ENCODE measurements at regions not wholly inside any gene's neighbourhood (a gene's known extent, or its start where the extent isn't known, plus 50 kb on each side); places are given as distances from the start of the nearest gene placed in this dataset.

DNA sequence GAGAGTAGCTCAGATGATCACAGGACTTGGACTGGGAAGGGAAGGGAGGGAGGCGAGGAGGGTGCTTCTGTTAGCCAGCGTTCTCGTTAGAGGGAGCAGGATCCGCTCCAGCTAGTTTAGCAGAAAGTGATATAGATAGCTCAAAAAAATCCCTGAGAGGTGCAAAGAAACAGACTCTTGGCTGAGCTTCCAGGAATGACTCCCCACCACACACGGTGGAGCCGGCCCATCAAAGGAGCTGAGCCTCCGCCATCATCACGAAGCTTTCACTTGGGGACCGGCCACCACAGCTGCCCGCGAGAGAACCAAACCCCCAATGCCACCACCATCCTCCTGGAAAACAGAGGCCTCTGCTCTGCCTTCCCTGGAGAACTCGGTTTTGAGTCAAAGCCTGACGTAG lies 124.6 kb upstream of the BCL2L14 start:
- no peak for FAIRE-seq

- FAIRE-seq: no peak
These were observed 123.5 kb upstream of the BCL2L14 start for GRCh38 chr12:11947213-11947612.

- no peak for FAIRE-seq
These were observed 120.9 kb upstream of the BCL2L14 start for GRCh38 chr12:11949738-11950411.

- no peak for FAIRE-seq
These were observed 119.5 kb upstream of the BCL2L14 start for GRCh38 chr12:11951209-11951608.

GRCh38 chr12:11953523-11953922 lies 117.2 kb upstream of the BCL2L14 start:
- no peak for FAIRE-seq

DNA sequence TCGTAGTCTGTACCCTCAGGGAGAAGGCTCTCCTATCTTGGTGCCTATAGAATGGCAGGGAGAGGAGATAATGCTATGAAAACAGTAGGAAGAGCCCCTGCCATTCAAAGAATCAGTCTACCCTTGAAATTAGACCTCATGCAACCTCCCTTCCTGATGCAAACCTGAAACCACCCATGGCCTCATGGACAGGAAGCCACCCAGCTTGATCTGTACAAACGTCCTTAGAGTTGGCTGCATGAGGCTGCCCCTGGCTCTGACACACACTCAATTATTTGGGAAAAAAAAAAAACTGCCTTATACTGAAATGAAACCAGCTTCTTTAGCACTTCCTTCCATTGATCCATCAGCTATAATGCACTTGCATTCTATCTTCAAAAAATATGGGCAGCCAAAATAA lies 116.6 kb upstream of the BCL2L14 start:
- FAIRE-seq: no peak

GRCh38 chr12:11958221-11959091 lies 112.3 kb upstream of the BCL2L14 start:
- no peak for FAIRE-seq

DNA sequence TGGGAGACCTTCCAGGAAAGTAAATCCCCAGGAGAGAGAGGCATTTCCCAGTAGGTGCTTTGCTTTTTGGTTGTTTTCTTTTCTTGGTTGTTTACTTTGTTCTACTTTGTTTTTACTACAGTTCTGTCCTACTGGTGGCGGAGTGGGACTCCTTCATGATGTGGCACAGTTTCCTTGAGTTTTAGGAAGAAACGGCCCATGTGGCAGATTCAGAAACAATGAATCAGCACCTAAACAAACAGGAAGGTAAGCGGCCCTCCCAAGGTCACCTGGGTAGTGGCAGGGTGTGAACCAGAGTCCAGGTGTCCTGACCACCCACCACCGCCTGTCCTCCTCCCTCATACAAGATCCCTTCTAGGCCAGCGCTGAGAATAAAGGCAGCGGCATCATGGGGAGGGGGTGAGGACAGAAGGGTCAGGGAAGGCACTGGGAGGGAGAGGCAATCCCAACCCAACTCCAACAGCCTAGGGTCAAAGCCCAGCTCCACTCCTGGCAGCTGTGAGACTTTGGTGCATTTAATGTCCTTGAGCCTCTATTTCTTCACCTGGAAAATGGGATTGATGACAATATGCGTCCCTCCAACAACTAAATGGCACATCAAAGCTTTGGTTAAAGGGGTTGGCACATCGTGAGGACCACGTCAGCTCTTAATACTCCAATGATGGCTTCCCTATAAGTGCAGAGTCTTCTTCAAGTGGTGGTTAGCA lies 111.5 kb upstream of the BCL2L14 start:
- no peak for FAIRE-seq

GRCh38 chr12:11960646-11961045 lies 110.1 kb upstream of the BCL2L14 start:
- FAIRE-seq: no peak

- no peak for FAIRE-seq
These were observed 109.1 kb upstream of the BCL2L14 start for GRCh38 chr12:11961686-11962085.

- FAIRE-seq: no peak
These were observed 107.9 kb upstream of the BCL2L14 start for GRCh38 chr12:11962860-11963259.

DNA sequence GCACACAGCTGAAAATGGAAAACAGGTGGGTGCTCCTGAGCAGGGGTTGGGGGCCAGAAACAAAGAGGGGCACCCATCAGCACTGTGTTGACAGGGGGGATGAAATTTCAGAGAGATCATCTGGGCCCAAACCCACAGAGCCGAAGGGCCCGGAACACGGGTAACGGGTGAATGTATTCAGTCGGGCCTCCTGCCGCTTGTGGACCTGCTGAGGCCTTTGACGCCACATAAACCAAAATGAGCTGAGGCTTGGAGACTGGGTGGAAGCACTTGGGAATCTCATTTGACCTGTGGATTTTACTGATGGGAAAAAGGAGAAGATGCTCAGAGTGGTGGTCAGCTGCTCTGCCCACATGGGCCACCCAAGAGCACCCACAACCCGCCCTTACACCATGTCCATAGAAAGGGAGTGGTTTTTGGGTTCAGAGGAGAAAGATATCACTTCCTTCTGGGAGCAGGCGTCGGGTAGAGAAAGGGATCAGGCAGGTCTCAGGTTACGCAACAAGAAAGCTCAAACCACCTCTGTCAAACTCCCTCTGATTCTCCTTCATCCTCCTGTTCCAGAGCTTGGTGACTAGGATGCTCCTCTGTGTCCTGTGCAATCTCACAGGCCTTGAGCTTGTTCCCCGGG lies 106.8 kb upstream of the BCL2L14 start:
- no peak for FAIRE-seq

DNA sequence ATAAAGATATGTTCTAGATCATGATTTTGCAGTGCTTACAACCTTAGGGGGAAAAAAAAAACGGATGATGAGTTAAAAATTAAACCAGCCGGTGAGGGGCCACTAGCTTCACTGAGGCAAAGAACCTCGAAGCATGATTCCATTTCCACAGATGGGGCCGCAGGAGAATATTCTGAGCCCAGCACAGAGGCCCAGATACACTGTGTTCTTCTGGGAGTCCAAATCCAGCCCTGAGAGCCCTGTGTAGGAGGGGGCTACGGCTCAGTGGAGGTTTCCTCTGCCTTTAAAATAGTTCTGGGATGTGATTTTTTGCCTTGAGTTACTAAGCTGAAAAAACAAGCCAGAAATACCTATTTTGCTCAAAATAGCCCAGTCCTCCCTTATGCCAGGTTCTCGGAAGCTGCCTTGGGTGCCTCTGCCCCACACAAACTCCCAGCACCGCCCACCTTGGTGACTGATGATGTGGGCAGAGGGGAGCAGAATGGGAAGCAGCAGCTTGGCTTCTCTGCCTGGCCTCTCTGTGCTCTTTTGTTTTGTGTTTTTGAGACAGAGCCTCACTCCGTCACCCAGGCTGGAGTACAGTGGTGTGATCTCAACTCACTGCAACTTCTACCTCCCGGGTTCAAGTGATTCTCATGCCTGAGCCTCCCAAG lies 105.4 kb upstream of the BCL2L14 start:
- FAIRE-seq: no peak

GRCh38 chr12:11967376-11968047 lies 103.2 kb upstream of the BCL2L14 start:
- no peak for FAIRE-seq

DNA sequence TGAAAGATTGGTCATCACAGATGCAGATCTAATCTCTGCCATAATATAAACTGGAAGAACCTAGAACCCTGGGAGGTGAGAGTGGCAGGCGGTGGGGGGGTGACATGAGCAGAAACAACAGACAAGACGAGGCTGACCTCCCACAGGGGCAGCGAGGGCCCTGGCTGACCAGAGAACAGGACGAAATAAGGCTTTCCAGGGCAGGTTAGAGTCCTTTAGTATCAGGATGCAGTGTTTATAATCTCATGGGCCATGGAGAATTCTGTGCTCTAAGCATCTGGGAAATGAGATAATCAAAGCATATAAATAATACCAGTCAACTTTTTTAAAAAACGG lies 102.7 kb upstream of the BCL2L14 start:
- FAIRE-seq: no peak

DNA sequence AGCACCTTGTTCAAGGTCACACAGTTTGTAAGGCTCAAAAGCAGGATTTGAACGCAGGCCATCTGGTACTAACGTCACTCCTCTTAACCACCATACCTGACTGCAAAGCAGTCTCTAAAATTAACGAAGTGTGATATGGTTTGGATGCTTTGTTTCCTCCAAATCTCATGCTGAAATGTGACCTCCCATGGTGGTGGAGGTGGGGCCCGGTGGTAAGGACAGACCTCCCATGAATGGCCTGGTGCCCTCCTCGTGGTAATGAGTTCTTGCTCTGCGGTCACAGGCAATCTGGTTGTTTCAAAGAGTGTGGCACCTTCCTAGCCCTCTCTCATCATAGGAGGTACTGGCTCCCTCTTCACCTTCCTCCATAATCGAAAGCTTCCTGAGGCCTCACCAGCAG lies 102.2 kb upstream of the BCL2L14 start:
- no peak for FAIRE-seq

- FAIRE-seq: no peak
These were observed 101.1 kb upstream of the BCL2L14 start for GRCh38 chr12:11969437-11970154.

- no peak for FAIRE-seq
These were observed 100.6 kb upstream of the BCL2L14 start for GRCh38 chr12:11970155-11970520.

GRCh38 chr12:11973396-11973795 lies 97.3 kb upstream of the BCL2L14 start:
- no peak for FAIRE-seq

DNA sequence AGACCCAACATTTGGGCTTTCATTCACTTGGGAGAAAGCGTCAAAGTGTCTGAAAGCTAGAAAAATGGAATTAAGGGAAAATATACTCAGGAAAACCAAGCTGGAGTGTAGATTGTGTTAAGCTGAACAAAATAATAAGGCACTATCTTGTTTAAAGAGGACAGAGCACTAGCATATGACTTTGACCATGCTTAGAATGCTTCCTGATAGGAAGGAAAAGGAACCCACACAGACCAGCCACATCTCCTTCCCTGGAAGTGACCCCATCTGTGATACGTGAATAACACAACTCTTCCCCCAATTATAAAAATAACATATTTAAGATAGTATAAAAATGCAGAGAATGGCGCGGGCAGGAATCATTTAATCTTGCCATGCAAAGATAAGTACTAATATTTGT lies 94.7 kb upstream of the BCL2L14 start:
- FAIRE-seq: no peak

DNA sequence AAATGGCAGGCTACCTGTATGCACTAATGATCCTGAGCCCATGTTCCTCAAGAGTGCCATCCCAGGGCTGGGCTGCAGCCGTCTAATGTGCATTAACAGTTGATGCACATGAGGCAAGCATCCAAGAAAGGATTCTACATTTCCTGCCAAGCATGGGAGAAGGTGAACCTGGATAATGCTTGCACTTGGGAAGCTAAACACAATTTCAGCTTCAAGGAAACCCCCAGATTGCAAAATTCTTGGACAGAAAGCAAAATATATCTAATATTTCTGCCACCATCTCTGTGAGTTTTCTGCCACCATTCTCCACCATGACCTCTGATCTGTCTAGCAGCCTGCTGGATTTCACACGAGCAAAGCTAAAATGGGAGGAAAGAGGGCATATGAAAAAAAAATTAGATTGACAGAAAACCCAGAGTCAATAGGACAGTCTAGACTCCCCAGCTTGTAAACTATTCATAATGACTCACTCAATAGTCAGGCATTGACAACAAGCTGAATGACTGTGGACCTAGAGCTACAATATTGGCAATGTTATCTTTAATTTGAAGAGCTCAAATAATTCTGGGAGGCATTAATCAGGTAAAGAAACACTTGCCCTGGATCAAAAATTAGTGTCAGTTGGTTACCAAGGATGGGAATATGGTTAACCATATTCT lies 91.9 kb upstream of the BCL2L14 start:
- no peak for FAIRE-seq

Measured in colon (tissue), 2 donors.